ENCODE measurements at regions not wholly inside any gene's neighbourhood (a gene's known extent, or its start where the extent isn't known, plus 50 kb on each side); places are given as distances from the start of the nearest gene placed in this dataset.

DNA sequence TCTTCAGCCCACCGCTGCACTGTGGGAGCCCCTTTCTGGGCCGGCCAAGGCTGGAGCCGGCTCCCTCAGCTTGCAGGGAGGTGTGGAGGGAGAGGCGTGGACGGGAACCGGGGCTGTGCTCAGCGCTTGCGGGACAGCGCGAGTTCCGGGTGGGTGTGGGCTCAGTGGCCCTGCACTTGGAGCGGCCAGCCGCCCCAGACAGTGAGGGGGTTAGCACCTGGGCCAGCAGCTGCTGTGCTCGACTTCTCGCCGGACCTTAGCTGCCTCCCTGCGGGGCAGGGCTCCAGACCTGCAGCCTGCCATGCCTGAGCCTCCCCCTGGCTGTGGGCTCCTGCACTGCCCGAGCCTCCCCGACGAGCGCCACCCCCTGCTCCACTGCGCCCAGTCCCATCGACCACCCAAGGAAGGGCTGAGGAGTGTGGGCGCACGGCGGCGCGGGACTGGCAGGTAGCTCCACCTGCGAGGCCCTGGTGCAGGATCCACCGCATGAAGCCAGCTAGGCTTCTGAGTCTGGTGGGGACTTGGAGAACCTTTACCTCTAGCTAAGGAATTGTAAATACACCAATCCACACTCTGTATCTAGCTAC, 92.9 kb upstream of the MAST4 start:
- DNase-seq = no peak

DNA sequence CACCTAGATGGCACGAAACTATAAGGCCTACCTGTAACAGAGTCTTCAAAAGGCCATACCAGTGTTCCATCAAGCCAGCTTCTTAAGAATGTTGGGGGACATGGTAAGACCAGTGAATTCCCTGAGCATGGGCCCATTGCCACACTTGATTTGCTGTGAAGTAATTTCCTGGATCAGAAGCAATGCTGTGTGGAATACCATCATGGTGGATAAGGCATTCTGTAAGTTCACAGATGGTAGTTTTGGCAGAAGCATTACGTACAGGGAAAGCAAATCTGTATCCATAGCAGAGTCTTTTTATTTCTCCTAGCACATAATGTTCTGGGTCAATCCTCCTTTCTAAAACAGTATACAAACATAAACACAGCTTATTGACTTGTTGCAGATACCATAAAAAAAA, 89.1 kb upstream of the MAST4 start:
- no peak for DNase-seq

DNA sequence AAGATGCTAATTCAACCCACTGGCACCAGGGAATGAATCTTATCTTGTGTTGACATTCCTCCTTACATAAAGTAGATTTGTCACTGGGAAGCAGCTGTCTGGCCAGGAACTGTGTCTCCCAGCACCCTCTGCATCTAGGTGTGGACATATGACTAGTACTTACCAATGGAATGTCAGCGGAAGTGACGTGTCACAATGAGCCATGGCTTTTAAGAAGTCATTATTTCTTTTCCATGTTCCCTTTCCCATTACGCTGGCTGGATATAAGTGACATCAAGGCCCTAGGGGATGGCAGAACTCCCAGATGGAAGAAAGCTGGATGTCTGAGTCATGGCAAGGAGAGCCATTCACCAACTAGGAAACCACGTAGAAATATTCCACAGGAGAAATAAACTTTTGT, 84.7 kb upstream of the MAST4 start:
- DNase-seq = no peak

DNA sequence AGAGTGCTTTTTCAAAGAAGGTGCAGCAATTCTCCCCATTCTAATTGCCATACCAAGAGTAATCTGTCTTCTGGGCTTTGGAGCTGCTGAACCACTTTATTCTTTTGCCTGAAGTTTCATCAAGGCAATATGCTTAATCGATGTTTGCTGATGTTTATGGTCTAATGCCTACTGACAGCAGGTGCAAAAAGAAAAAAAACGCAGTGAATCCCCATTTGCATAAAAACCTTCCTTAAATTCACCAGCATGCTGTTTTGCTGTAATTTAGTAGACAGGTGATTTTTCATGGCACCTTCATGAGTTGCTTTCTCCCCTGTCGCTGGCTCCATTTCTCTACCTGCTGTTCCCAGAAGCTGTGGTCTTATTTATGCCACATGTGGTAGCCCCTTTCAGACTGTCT, 83.1 kb upstream of the MAST4 start:
- DNase-seq = no peak

DNA sequence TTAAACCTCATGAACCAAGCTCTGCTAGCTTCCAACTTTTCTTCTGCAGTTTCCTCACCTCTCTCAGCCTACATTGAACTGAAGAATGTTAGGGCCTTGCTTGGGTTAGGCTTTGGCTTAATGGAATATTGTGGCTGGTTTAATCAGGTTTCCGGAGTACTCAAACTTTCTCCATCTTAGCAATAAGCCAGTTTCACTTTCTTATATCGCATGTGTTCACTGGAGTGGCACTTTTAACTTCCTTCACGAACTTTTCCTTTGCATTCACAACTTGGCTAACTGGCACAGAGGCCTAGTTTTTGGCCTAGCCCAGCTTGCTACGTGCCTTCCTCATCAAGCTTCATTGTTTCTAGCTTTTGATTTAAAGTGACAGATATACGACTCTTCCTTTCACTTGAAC, 81.0 kb upstream of the MAST4 start:
- DNase-seq = no peak

DNA sequence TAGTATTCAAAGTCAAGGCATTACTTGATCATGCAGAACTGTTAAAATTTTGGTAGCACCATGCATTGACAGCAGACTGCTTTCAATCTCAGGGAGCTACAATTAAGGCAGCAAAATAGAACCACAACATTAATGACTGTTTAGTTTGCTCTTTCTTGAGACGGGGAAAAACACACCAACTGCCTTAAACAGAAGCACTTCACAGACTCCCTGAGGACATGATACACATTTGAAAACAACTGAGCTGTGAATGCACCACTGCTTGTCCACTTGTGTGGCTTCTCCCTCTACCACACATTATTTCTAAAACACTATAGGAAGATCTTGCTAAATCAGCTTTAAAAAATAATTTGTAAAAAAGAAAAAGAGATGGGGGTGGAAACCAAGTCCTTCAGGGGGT, 79.6 kb upstream of the MAST4 start:
- no peak for DNase-seq

DNA sequence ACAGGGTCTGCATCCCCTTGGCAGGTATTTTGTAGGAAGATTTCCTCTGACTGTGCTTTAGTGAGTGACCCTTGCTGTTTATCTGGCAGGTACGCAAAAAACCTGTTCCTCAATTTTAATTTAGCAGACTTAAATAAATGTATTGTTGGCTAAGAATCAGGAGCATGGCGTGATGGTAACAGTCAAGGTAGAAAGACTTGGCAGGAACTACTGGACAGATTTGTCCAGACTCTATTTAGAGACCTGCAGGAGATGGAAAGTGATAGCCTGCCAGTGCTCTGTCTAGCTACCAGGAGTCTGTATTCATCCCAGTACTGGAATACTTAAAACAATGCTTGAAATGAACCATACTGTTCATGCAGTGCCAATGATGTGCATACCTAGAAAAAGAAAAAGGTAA, 78.8 kb upstream of the MAST4 start:
- no peak for DNase-seq

DNA sequence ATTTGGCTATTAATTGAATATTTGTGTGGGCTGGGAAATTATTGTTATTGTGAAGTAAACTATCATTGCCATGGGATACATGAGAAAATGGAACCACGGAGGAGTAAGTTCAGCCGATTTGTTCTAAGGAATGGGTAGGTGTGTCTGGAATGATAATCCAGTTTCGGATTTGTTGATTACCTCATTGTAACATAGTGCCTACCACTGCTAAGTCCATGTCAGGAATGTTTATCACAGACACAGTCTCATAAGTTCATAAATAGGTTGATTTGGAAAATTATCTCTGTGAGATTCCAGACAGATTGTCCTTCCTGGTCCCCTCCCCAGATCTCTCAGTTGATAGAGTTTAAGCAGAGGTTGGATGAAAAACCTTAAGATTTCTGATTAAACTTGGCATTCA, 78.1 kb upstream of the MAST4 start:
- no peak for DNase-seq

DNA sequence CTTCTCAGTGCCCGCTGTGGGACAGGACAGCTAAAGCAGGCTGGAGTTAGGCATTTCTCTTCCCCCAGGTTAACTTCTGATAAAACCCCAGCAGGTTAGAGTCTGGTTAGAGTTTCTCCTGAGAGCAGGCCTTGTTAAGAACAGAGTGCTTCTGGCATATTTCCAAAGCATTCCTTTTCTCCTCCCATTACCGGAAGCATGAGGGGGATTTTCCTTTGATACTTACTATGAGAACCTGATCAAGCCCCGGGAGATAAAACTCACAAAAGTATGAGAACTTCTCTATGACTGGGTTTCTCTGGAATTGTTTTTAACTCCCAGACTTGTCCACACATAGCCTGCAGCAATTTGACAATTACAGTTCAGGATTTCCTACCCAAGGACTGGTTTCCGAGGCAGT, 77.4 kb upstream of the MAST4 start:
- DNase-seq = no peak

DNA sequence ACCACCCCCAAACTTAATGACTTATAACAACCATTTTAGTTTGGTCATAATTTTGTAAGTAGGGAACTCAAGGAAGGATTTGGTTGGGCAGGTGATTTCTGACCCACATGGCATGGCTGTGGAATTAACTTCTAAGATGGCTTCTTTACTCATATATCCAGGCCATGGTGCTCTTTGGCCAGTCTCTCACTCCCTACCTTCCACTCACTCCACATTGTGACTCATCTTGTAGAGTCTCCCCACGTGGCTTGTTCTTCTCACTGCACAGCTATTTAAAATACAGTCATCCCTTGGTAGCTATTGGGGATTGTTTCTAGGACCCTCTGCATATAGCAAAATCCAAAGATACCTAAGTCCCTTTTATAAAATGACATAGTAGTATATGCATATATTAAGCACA, 76.6 kb upstream of the MAST4 start:
- DNase-seq = no peak

DNA sequence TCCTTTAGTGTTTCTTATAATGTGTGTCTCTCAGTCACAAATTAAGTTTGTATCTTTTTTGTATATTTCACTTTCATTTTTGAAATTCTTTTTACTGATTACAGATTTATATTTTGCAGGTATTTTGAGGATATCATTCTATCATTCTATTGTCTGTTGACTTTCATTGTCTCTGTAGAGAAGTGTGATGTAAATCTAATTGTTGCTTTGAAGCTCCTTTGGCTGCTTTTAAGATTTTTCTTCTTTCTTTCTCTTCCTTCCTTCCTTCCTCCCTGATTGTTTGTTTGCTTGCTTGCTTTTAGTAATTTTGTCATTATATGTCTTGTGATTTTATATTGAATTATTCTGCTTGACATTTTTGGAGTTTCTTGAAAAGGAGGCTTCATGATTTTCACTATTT, 75.3 kb upstream of the MAST4 start:
- DNase-seq = no peak

DNA sequence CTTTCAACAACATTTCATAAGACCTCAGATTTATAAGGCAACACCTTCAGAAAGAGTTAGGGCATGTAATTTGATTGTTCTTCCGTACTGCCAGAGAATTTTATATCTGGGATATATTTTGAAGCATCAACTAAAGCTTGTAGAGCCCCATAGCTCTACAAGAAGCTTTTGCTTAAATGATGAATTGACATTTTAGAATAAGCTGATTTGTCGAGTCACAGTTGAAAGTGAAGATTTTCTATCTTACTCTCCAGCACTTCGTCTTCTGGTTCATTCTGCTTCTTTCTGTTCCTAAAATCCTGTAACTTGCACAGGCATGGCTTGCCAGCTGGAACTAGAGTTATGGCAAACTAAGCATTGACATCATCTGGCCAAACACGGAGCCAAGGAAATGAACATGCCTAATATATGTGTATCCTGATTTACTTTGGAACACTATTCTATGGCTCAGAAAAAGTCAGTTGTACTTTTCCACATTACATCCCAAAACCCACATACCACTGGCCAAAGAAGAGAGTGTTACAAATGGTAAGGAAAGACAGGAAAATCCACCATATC, 68.6 kb upstream of the MAST4 start:
- no peak for DNase-seq

DNA sequence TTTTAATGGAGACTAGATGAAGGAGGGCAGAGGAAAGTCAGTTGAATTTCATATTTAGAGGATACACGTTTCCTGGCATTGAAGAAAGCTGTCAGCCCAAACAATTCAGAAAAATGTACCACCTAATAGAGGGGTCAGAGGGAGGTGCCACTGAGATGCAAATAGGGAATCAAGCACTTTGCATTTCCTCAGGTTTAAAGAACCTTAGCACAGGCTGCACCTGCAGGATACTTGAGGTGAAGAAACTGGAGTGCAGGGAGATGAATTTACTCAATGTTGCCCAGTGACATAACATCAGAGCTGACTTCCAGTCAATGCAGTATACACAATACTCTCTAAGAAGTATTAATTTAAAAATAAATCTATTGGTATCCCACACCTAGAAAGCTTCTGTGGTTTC, 67.0 kb upstream of the MAST4 start:
- no peak for DNase-seq

DNA sequence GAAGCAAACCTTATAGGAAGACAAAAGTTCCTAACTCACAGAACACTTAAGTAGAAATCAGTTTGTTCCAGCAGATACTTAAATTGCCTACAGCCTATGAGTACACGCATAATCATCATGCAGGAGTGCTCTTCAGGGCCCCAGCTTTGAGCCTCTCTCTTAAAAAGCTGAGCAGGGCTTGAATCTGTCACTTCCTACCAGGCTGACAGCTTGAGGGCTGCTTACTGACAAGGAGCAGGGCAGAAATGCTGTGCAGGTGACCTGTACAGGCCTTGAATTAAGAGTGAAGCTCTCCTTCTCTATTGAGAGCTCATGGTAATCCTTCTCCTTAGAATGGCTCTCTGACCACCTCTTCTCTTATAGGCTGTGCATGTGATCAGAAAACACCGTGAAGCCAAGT, 66.5 kb upstream of the MAST4 start:
- DNase-seq = no peak

DNA sequence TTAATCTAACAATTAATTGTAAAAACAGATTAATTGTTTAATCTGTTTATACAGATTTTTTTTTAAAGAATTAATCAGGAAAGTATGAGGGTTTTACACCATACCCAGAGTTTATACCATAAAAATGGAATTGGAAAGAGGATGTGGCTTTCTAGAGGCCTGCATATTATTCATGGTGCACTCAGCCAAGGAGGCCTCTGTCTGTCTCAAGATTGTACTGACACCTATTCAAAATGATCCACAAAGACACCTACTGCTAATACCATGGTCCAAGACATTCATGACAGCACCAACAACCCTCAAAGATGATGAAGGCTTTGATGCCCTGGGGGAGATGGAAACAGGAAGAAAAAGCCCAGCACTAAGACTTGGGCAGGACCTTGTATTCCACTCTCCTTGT, 58.1 kb upstream of the MAST4 start:
- DNase-seq = no peak

DNA sequence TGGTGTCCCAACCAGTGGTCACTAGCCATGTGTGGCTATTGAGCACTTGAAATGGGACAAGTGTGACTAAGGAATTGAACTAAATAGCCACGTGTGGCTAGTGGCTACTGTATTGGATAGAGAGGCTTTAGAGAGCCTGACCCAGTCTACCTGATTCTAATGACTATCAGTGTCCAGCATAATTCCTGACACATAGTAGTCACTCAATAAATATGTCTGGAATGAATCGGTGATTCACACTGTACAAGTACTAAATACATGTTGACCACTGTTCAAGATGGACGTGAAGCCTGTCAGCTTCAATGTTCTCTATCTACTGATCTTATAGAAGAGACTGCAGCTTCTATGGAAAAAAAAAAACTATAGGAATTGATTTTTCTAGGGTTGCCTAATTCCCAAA, 57.7 kb upstream of the MAST4 start:
- DNase-seq = no peak

DNA sequence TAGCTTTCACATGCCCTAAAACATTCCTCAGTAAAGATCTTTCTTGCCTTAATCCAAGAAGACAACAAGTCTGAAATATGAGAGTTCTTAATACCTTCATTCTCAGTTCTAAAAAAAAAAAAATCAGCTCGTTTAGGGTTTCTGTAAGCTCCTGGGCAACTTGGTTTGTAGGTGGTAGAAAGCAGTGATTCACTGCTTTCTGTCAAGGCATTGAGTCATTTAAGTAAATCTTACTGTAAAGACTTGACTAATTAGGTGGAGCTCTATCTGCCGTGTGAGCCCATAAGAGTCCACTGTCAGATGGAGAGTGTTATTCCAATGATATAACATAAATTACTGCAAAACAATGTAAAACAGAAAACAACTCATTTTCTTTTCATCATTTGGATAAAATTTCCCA, 56.1 kb upstream of the MAST4 start:
- no peak for DNase-seq

DNA sequence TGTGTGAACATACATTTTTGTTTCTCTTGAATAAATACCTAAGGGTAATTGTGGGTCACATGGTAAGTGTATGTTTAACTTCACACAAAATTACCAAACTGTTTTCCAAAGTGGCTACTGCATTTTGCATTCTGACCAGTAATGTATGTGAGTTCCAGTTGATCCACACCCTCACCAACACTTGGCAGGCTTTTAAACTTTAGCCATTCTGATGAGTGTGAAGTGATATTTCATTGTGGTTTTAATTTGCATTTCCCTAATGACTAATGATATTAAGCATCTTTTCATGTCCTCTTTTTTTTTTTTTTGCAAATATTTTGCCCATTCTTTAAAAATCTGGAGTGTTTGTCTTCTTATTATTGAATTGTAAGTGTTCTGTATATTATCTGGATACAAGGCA, 53.5 kb upstream of the MAST4 start:
- no peak for DNase-seq
